Ovary (tissue), 7 donors: ENCODE measurements at regions not wholly inside any gene's neighbourhood (a gene's known extent, or its start where the extent isn't known, plus 50 kb on each side); places are given as distances from the start of the nearest gene placed in this dataset.

ENCODE experiments used
- DNase-seq, 5 donors: peaks; one replicate each; pipeline ENCODE4 v3.0.0-alpha.2; 2019 to 2020
- H3K27ac ChIP-seq, 2 donors: fragments of 200-600 bp; one replicate each; pipeline versions ENCODE4 v1.5.1 to v1.8.0; 2019 to 2022
- H3K27me3 ChIP-seq: fragments of 200-600 bp; one replicate; pipeline ENCODE4 v1.8.0; 2022
- H3K36me3 ChIP-seq: fragments of 200-600 bp; sonication (generic); one replicate; pipeline ENCODE4 v1.5.1; 2019
- H3K4me1 ChIP-seq: one replicate; pipeline ENCODE4 v1.8.1; 2013; ENCODE audit warnings: mild to moderate bottlenecking, moderate library complexity; ENCODE audit not compliant: insufficient read depth
- H3K4me3 ChIP-seq: fragments of 200-600 bp; sonication (generic); one replicate; pipeline ENCODE4 v1.5.1; 2017
- H3K9me3 ChIP-seq, 2 donors: fragments of 200-600 bp in 1 of 2; sonication (generic) in 1 of 2; one replicate each; pipeline versions ENCODE4 v1.5.1 to v1.8.1; 2013 to 2019; ENCODE audit warnings: mild to moderate bottlenecking in 1 of 2, moderate library complexity in 1 of 2
- CTCF ChIP-seq, 3 donors: fragments of 450-650 bp in 2 of 3; fragments of 200-600 bp in 1 of 3; IDR thresholded peaks; one replicate each; pipeline versions ENCODE4 v1.5.1 to v1.8.0; 2016 to 2022; ENCODE audit warnings: antibody characterized with exemption in 3 of 3, mild to moderate bottlenecking in 1 of 3
- EP300 ChIP-seq: sonication (generic); formaldehyde crosslinking; IDR thresholded peaks from one replicate; pipeline ENCODE4 v1.6.1; 2017; ENCODE audit warnings: antibody characterized with exemption
- POLR2A ChIP-seq: fragments of 450-650 bp; IDR thresholded peaks from one replicate; pipeline ENCODE4 v1.6.1; 2017; ENCODE audit warnings: antibody characterized with exemption, mild to moderate bottlenecking, moderate library complexity
- WGBS, 3 donors: extraction: QIAGEN DNeasy Blood & Tissue Kit in 1 of 3; methylation state at CpG; one replicate each; pipeline versions ENCODE4 v1.1.5 to v1.1.7; 2013 to 2017; 5-methylcytosine and 5-hydroxymethylcytosine counted together
- intact Hi-C, 4 donors: fragments of 100-400 bp; cut with DNase I; formaldehyde crosslinking; loops; one replicate each; pipeline versions ENCODE4 v1.11.0 to v1.15.1; 2022 to 2023
- donor health status: DM: no; HTN: no; CAD: no; lungs with moderate emphysema.
- donor health status: DM: no; HTN: no; CAD: no.
- donor health status: Bipolar disorder and iron deficiency.
- donor health status: DM: no; HTN: no; CAD: no.
- donor health status: DM: yes; HTN: yes; CAD: no.

- WGBS, 3 donors = 90 to 99% (median 93%) methylated on average over 3 of the region's 3 CpGs
These were observed 253.7 kb downstream of the AASDHPPT start for GRCh38 chr11:106331176-106331575.

GRCh38 chr11:106333678-106334077 is 256.2 kb downstream of the AASDHPPT start:
- no peak for DNase-seq
- WGBS, 3 donors = 89 to 93% (median 89%) methylated on average over 2 of the region's 2 CpGs
- no peaks in the 10 kb centered on the region for H3K9me3 ChIP-seq
- H3K27ac ChIP-seq = no peak overlapping the region
- no peak for TF ChIP-seq CTCF (IDR thresholded peaks at IDR 0.05)
- intact Hi-C loops = no loop called here
- no peak overlapping the region for H3K4me3 ChIP-seq
- no peaks in the 10 kb centered on the region for H3K4me1 ChIP-seq
- H3K27me3 ChIP-seq = no peaks in the 10 kb centered on the region
- no peaks in the 10 kb centered on the region for H3K36me3 ChIP-seq

More at GRCh38 chr11:106331176-106331575, 253.7 kb downstream of the AASDHPPT start:
- no peaks in the 10 kb centered on the region for H3K9me3 ChIP-seq
- H3K27me3 ChIP-seq = no peaks in the 10 kb centered on the region
- H3K4me3 ChIP-seq = no peak overlapping the region
- intact Hi-C loops = no loop called here
- TF ChIP-seq CTCF (IDR thresholded peaks at IDR 0.05) (no peak), POLR2A (no peak), EP300 (no peak)
- no peak overlapping the region for H3K27ac ChIP-seq
- H3K4me1 ChIP-seq = no peaks in the 10 kb centered on the region
- H3K36me3 ChIP-seq = no peaks in the 10 kb centered on the region
- no peak for DNase-seq

- TF ChIP-seq CTCF (IDR thresholded peaks at IDR 0.05) = no peak
- no peak for TF ChIP-seq POLR2A
- no peak for TF ChIP-seq EP300
- Histone ChIP-seq H3K4me1 (no peaks in the 10 kb centered on the region), H3K27ac (no peak overlapping the region), H3K27me3 (no peaks in the 10 kb centered on the region), H3K4me3 (no peak overlapping the region), H3K9me3 (no peaks in the 10 kb centered on the region), H3K36me3 (no peaks in the 10 kb centered on the region)
- 31 to 37% (median 37%) methylated on average over 2 of the region's 2 CpGs for WGBS, 3 donors
- intact Hi-C loops = no loop called here
- no peak for DNase-seq
These were observed 266.9 kb downstream of the AASDHPPT start for GRCh38 chr11:106344394-106344793.

GRCh38 chr11:106344966-106345365 is 267.5 kb downstream of the AASDHPPT start:
- DNase-seq = no peak
- Histone ChIP-seq H3K27ac (no peak overlapping the region), H3K4me1 (no peaks in the 10 kb centered on the region), H3K9me3 (no peaks in the 10 kb centered on the region), H3K4me3 (no peak overlapping the region), H3K27me3 (no peaks in the 10 kb centered on the region), H3K36me3 (no peaks in the 10 kb centered on the region)
- WGBS, 3 donors = 57 to 75% (median 63%) methylated on average over 1 of the region's 1 CpG
- intact Hi-C loops = no loop called here
- TF ChIP-seq CTCF (IDR thresholded peaks at IDR 0.05) (no peak), EP300 (no peak), POLR2A (no peak)

GRCh38 chr11:106353031-106353430 is 275.6 kb downstream of the AASDHPPT start:
- no peaks in the 10 kb centered on the region for H3K36me3 ChIP-seq
- WGBS, 3 donors = 91 to 94% (median 94%) methylated on average over 2 of the region's 2 CpGs
- intact Hi-C loops = no loop called here
- no peak for DNase-seq
- H3K27me3 ChIP-seq = no peaks in the 10 kb centered on the region
- TF ChIP-seq CTCF (IDR thresholded peaks at IDR 0.05) = no peak
- no peak for TF ChIP-seq POLR2A
- TF ChIP-seq EP300 = no peak
- H3K27ac ChIP-seq = no peak overlapping the region
- no peaks in the 10 kb centered on the region for H3K4me1 ChIP-seq
- no peak overlapping the region for H3K4me3 ChIP-seq
- H3K9me3 ChIP-seq = no peaks in the 10 kb centered on the region
